OCI-LY1 (cell line): ENCODE measurements at regions not wholly inside any gene's neighbourhood (a gene's known extent, or its start where the extent isn't known, plus 50 kb on each side); places are given as distances from the start of the nearest gene placed in this dataset.

Experiments used
- H2AFZ ChIP-seq: fragments of 200-600 bp; sonication (generic), shearing (Covaris generic); 2 replicates; pipeline ENCODE4 v1.6.0; 2014; ENCODE audit warnings: antibody characterized with exemption, mild to moderate bottlenecking, low read length
- H3F3A ChIP-seq: fragments of 200-600 bp; sonication (generic), shearing (Covaris generic); 2 replicates; pipeline ENCODE4 v1.6.0; 2014; ENCODE audit warnings: mild to moderate bottlenecking, antibody characterized with exemption, low read length, moderate library complexity; ENCODE audit not compliant: insufficient read depth
- H3K27ac ChIP-seq: fragments of 200-600 bp; sonication (generic); 2 replicates; pipeline ENCODE4 v1.5.1; 2014; ENCODE audit warnings: low read length, mixed run types, mild to moderate bottlenecking, low read depth; ENCODE audit not compliant: poor library complexity, severe bottlenecking
- H3K27me3 ChIP-seq: fragments of 200-600 bp; sonication (generic); 2 replicates; pipeline ENCODE4 v1.6.0; 2014; ENCODE audit warnings: antibody characterized with exemption, mild to moderate bottlenecking, low read length, moderate library complexity; ENCODE audit not compliant: insufficient read depth
- H3K36me3 ChIP-seq: fragments of 200-600 bp; sonication (generic); 2 replicates; pipeline ENCODE4 v1.6.1; 2014; ENCODE audit warnings: mild to moderate bottlenecking, antibody characterized with exemption, low read length, moderate library complexity, mixed read lengths; ENCODE audit not compliant: insufficient read depth
- H3K4me1 ChIP-seq: fragments of 200-600 bp; sonication (generic); 2 replicates; pipeline ENCODE4 v1.5.1; 2014; ENCODE audit warnings: mild to moderate bottlenecking, low read length, moderate library complexity; ENCODE audit not compliant: insufficient read depth, severe bottlenecking
- H3K4me2 ChIP-seq: fragments of 200-600 bp; sonication (generic), shearing (Covaris generic); 2 replicates; pipeline ENCODE4 v1.6.1; 2014; ENCODE audit warnings: low read length
- H3K4me3 ChIP-seq: fragments of 200-600 bp; sonication (generic); 2 replicates; pipeline ENCODE4 v1.5.1; 2014; ENCODE audit warnings: low read length, low read depth, mild to moderate bottlenecking, mixed read lengths; ENCODE audit not compliant: poor library complexity, severe bottlenecking
- H3K79me2 ChIP-seq: fragments of 200-600 bp; shearing (Covaris generic); 2 replicates; pipeline ENCODE4 v1.6.1; 2016; ENCODE audit warnings: mixed run types, low read length, mixed read lengths; ENCODE audit not compliant: insufficient read depth
- H3K9ac ChIP-seq: fragments of 200-600 bp; sonication (generic), shearing (Covaris generic); 2 replicates; pipeline ENCODE4 v1.6.1; 2014; ENCODE audit warnings: mild to moderate bottlenecking, low read length, mixed read lengths
- H3K9me2 ChIP-seq: fragments of 200-600 bp; sonication (generic), shearing (Covaris generic); 2 replicates; pipeline ENCODE4 v1.6.1; 2014; ENCODE audit warnings: low read depth, mild to moderate bottlenecking, low read length, mixed read lengths
- H3K9me3 ChIP-seq: fragments of 200-600 bp; shearing (Covaris generic); 2 replicates; pipeline ENCODE4 v1.6.1; 2014; ENCODE audit warnings: low read length, mixed read lengths
- H4K20me1 ChIP-seq: fragments of 200-600 bp; sonication (generic), shearing (Covaris generic); 2 replicates; pipeline ENCODE4 v1.6.0; 2016; ENCODE audit warnings: mild to moderate bottlenecking, low read length; ENCODE audit not compliant: insufficient read depth
- EZH2 ChIP-seq: fragments of 200-600 bp; sonication (generic), shearing (Covaris generic); IDR thresholded peaks from 2 replicates; pipeline ENCODE4 v1.8.0; 2017; ENCODE audit warnings: borderline replicate concordance, mixed run types, mild to moderate bottlenecking, antibody characterized with exemption, low read length, moderate library complexity, mixed read lengths
- TF ChIP-seq, protein P1 (sequence below): fragments of 200-600 bp; sonication (generic), shearing (Covaris generic); IDR thresholded peaks from 2 replicates; pipeline ENCODE4 v1.5.1; 2017; ENCODE audit warnings: mild to moderate bottlenecking, antibody characterized with exemption, low read length, moderate library complexity, mixed read lengths

DNA sequence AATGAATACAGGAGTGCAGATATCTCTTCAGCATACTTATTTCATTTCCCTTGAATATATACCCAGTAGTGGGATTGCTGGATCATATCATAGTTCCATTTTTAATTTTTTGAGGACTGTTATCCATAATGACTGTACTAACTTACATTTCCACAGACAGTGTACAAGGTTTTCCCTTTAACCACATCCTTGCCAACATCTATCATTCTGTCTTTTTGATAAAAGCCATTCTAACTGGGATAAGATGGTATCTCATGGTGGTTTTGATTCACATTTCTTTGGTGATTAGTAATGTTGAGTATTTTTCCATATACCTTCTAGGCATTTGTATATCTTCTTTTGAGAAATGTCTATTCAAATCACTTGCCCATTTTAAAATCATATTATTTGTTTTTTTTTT lies 325.2 kb downstream of the CYP26B1 start:
- H3K4me2 ChIP-seq: no peak overlapping the region
- H3K27me3 ChIP-seq: no peaks in the 10 kb centered on the region
- H3K9ac ChIP-seq: no peak overlapping the region
- no peak overlapping the region for H3K27ac ChIP-seq
- no peaks in the 10 kb centered on the region for H3K36me3 ChIP-seq
- no peaks in the 10 kb centered on the region for H4K20me1 ChIP-seq
- no peaks in the 10 kb centered on the region for H3K4me1 ChIP-seq
- H3K9me3 ChIP-seq: no peaks in the 10 kb centered on the region
- no peaks in the 10 kb centered on the region for H3F3A ChIP-seq
- TF ChIP-seq, protein P1, sequence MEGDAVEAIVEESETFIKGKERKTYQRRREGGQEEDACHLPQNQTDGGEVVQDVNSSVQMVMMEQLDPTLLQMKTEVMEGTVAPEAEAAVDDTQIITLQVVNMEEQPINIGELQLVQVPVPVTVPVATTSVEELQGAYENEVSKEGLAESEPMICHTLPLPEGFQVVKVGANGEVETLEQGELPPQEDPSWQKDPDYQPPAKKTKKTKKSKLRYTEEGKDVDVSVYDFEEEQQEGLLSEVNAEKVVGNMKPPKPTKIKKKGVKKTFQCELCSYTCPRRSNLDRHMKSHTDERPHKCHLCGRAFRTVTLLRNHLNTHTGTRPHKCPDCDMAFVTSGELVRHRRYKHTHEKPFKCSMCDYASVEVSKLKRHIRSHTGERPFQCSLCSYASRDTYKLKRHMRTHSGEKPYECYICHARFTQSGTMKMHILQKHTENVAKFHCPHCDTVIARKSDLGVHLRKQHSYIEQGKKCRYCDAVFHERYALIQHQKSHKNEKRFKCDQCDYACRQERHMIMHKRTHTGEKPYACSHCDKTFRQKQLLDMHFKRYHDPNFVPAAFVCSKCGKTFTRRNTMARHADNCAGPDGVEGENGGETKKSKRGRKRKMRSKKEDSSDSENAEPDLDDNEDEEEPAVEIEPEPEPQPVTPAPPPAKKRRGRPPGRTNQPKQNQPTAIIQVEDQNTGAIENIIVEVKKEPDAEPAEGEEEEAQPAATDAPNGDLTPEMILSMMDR: no peak
- no peak for TF ChIP-seq EZH2
- H3K4me3 ChIP-seq: no peak overlapping the region
- no peaks in the 10 kb centered on the region for H3K79me2 ChIP-seq
- no peak overlapping the region for H2AFZ ChIP-seq
- H3K9me2 ChIP-seq: no peaks in the 10 kb centered on the region

DNA sequence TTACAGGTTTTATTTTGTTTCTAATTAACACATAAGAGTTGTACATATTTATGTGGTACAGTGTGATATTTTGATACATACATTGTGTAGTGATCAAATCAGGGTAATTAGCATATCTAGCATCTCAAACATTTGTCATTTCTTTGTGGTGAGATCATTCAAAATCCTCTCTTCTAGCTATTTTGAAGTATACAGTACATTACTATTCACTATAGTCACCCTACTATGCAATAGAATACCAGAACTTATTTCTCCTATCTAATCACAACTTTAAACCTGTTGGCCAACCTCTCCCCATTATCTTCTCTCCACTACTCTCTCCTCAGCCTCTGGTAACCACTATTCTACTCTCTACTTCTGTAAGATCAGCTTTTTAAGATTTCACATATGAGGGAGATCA lies 325.8 kb downstream of the CYP26B1 start:
- H4K20me1 ChIP-seq: no peaks in the 10 kb centered on the region
- no peaks in the 10 kb centered on the region for H3K27me3 ChIP-seq
- H2AFZ ChIP-seq: no peak overlapping the region
- TF ChIP-seq EZH2: no peak
- TF ChIP-seq, protein P1: no peak
- H3K4me1 ChIP-seq: no peaks in the 10 kb centered on the region
- H3K9ac ChIP-seq: no peak overlapping the region
- H3K9me2 ChIP-seq: no peaks in the 10 kb centered on the region
- H3K4me2 ChIP-seq: no peak overlapping the region
- no peaks in the 10 kb centered on the region for H3K79me2 ChIP-seq
- no peak overlapping the region for H3K27ac ChIP-seq
- no peaks in the 10 kb centered on the region for H3K36me3 ChIP-seq
- H3K9me3 ChIP-seq: no peaks in the 10 kb centered on the region
- no peak overlapping the region for H3K4me3 ChIP-seq
- no peaks in the 10 kb centered on the region for H3F3A ChIP-seq

DNA sequence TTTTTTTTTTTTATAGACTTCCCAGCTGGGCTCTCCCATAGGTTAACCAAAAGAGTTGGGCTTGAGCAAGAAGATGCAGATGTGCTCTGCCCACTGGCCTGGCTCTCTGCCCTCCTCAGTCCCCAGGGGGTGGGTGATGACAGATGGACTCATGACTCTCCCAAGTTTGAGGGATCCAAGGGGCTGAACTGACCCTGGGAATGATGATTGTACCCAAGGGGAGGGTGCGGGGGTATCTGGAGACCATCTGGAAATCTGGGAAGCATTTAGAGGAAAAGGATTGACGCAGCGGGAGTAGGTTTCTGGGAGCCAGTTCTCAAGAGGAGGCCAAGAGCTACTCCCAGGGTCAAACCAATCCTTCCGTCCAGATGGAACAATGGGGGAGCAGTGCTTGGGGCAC lies 330.8 kb downstream of the CYP26B1 start:
- no peaks in the 10 kb centered on the region for H3K79me2 ChIP-seq
- no peak overlapping the region for H3K4me2 ChIP-seq
- H3K4me1 ChIP-seq: no peaks in the 10 kb centered on the region
- no peaks in the 10 kb centered on the region for H3K9me3 ChIP-seq
- H3K4me3 ChIP-seq: no peak overlapping the region
- H3K36me3 ChIP-seq: no peaks in the 10 kb centered on the region
- TF ChIP-seq, protein P1: no peak
- no peak for TF ChIP-seq EZH2
- H3K9me2 ChIP-seq: no peaks in the 10 kb centered on the region
- H2AFZ ChIP-seq: no peak overlapping the region
- no peaks in the 10 kb centered on the region for H3F3A ChIP-seq
- H3K27ac ChIP-seq: no peak overlapping the region
- no peak overlapping the region for H3K9ac ChIP-seq
- H3K27me3 ChIP-seq: no peaks in the 10 kb centered on the region
- H4K20me1 ChIP-seq: no peaks in the 10 kb centered on the region
